ENCODE measurements at regions not wholly inside any gene's neighbourhood (a gene's known extent, or its start where the extent isn't known, plus 50 kb on each side); places are given as distances from the start of the nearest gene placed in this dataset.

GRCh38 chr20:1804554-1804956 is 90.7 kb upstream of the SIRPA start:
- DNase-seq (ENCODE audit: low read depth, low spot score), result no peak
- peak overlapping the region; percentile 54 for H3K27ac ChIP-seq (ENCODE audit: control insufficient read depth, insufficient read depth, low read length)

GRCh38 chr20:1803932-1804501 is 91.2 kb upstream of the SIRPA start:
- peak overlapping the region; percentile 39 to 72 (median 52) for H3K4me3 ChIP-seq (ENCODE audit: control insufficient read depth in 2 of 3, extremely low read depth in 1 of 3, insufficient read depth in 2 of 3, low read depth in 1 of 3, low read length in 3 of 3)
- H3K79me2 ChIP-seq (ENCODE audit: control insufficient read depth, insufficient read depth, low read length), result no peaks in the 10 kb centered on the region
- TF ChIP-seq EZH2 (IDR thresholded peaks at IDR 0.05; ENCODE audit: low read length), result no peak
- H3K9ac ChIP-seq (ENCODE audit: control insufficient read depth, extremely low read depth, insufficient read depth, low read length), result peak overlapping the region; percentile 73
- H3K27me3 ChIP-seq (ENCODE audit: control insufficient read depth, extremely low read depth, insufficient read depth, low read length), result no peaks in the 10 kb centered on the region
- dilution Hi-C loops (cut with MboI; ENCODE audit: extremely low pct_ligation_motif_present, low sequenced_read_pairs), result no loop called here
- DNase-seq (ENCODE audit: low read depth, low spot score), result no peak
- no peaks in the 10 kb centered on the region for H4K20me1 ChIP-seq (ENCODE audit: control insufficient read depth, extremely low read depth, insufficient read depth, low read length)
- H3K27ac ChIP-seq (ENCODE audit: control insufficient read depth, insufficient read depth, low read length), result peak overlapping the region; percentile 51
- H3K9me1 ChIP-seq (ENCODE audit: control insufficient read depth, extremely low read depth, insufficient read depth, low read length), result peaks cover 3% of the 10 kb centered on the region
- no peaks in the 10 kb centered on the region for H3K9me3 ChIP-seq (ENCODE audit: control insufficient read depth, low read depth, low read length)
- peak; percentile 34 for FAIRE-seq
- H2AFZ ChIP-seq (ENCODE audit: control insufficient read depth, low read length), result peak overlapping the region; percentile 78
- peak overlapping the region; percentile 94 for H3K4me2 ChIP-seq (ENCODE audit: control insufficient read depth, extremely low read depth, insufficient read depth, low read depth, low read length)
- peaks cover 67% of the 10 kb centered on the region for H3K4me1 ChIP-seq (ENCODE audit: control insufficient read depth, extremely low read depth, insufficient read depth, low read length)
- no peaks in the 10 kb centered on the region for H3K36me3 ChIP-seq (ENCODE audit: control insufficient read depth in 2 of 2, extremely low read depth in 1 of 2, insufficient read depth in 2 of 2, low read length in 2 of 2)

More at GRCh38 chr20:1804554-1804956, 90.7 kb upstream of the SIRPA start:
- H3K9me3 ChIP-seq (ENCODE audit: control insufficient read depth, low read depth, low read length), result no peaks in the 10 kb centered on the region
- no peak overlapping the region for H3K4me3 ChIP-seq (ENCODE audit: control insufficient read depth in 2 of 3, extremely low read depth in 1 of 3, insufficient read depth in 2 of 3, low read depth in 1 of 3, low read length in 3 of 3)
- TF ChIP-seq, protein P1, sequence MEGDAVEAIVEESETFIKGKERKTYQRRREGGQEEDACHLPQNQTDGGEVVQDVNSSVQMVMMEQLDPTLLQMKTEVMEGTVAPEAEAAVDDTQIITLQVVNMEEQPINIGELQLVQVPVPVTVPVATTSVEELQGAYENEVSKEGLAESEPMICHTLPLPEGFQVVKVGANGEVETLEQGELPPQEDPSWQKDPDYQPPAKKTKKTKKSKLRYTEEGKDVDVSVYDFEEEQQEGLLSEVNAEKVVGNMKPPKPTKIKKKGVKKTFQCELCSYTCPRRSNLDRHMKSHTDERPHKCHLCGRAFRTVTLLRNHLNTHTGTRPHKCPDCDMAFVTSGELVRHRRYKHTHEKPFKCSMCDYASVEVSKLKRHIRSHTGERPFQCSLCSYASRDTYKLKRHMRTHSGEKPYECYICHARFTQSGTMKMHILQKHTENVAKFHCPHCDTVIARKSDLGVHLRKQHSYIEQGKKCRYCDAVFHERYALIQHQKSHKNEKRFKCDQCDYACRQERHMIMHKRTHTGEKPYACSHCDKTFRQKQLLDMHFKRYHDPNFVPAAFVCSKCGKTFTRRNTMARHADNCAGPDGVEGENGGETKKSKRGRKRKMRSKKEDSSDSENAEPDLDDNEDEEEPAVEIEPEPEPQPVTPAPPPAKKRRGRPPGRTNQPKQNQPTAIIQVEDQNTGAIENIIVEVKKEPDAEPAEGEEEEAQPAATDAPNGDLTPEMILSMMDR (optimal IDR thresholded peaks at IDR 0.05 in 1 of 3, IDR thresholded peaks at IDR 0.05 in 1 of 3, conservative IDR thresholded peaks at IDR 0.05 in 1 of 3; ENCODE audit: extremely low read depth in 1 of 3, insufficient read depth in 2 of 3, low read length in 3 of 3), result no peak
- no peak for TF ChIP-seq EZH2 (IDR thresholded peaks at IDR 0.05; ENCODE audit: low read length)
- H4K20me1 ChIP-seq (ENCODE audit: control insufficient read depth, extremely low read depth, insufficient read depth, low read length), result no peaks in the 10 kb centered on the region
- H3K4me1 ChIP-seq (ENCODE audit: control insufficient read depth, extremely low read depth, insufficient read depth, low read length), result peaks cover 72% of the 10 kb centered on the region
- peaks cover 3% of the 10 kb centered on the region for H3K9me1 ChIP-seq (ENCODE audit: control insufficient read depth, extremely low read depth, insufficient read depth, low read length)
- H3K36me3 ChIP-seq (ENCODE audit: control insufficient read depth in 2 of 2, extremely low read depth in 1 of 2, insufficient read depth in 2 of 2, low read length in 2 of 2), result no peaks in the 10 kb centered on the region
- no peak overlapping the region for H3K9ac ChIP-seq (ENCODE audit: control insufficient read depth, extremely low read depth, insufficient read depth, low read length)
- no peak overlapping the region for H2AFZ ChIP-seq (ENCODE audit: control insufficient read depth, low read length)
- H3K79me2 ChIP-seq (ENCODE audit: control insufficient read depth, insufficient read depth, low read length), result no peaks in the 10 kb centered on the region
- dilution Hi-C loops (cut with MboI; ENCODE audit: extremely low pct_ligation_motif_present, low sequenced_read_pairs), result no loop called here
- peak; percentile 85 for FAIRE-seq
- H3K4me2 ChIP-seq (ENCODE audit: control insufficient read depth, extremely low read depth, insufficient read depth, low read depth, low read length), result peak overlapping the region; percentile 42
- no peaks in the 10 kb centered on the region for H3K27me3 ChIP-seq (ENCODE audit: control insufficient read depth, extremely low read depth, insufficient read depth, low read length)
